HepG2 (cell line): ENCODE measurements at regions not wholly inside any gene's neighbourhood (a gene's known extent, or its start where the extent isn't known, plus 50 kb on each side); places are given as distances from the start of the nearest gene placed in this dataset.

Experiments used
- ATAC-seq: fragments of 200-7000 bp; cut with Tn5 transposase; 3 replicates; pipeline ENCODE4 v1.9.1; 2020; ENCODE audit warnings: mild to moderate bottlenecking, moderate library complexity
- BruUV-seq: library from RNA; stranded (reverse); fragments of 400-500 nt; replicated peaks from 2 replicates; lab custom pipeline; 2021; lab: Mats Ljungman, UMichigan
- CTCF ChIA-PET: fragments of 300-600 bp; formaldehyde crosslinking; extraction: SDS; loops from one replicate; lab custom pipeline; 2021; ENCODE audit warnings: low total read pairs, inconsistent platforms, low intra/inter-chr PET ratio; lab: Yijun Ruan, JAX
- POLR2A ChIA-PET: fragments of 350-600 bp; sonication (Branson Sonifier 250); formaldehyde crosslinking; loops from one replicate; lab custom pipeline; 2020; ENCODE audit warnings: antibody characterized with exemption, inconsistent platforms; lab: Yijun Ruan, JAX
- DNase-seq: peaks from one replicate; pipeline ENCODE4 v3.0.0-alpha.2; 2015; ENCODE audit warnings: low spot score
- FAIRE-seq: peaks from 3 replicates; lab custom pipeline; 2011; peaks lifted over from hg19 to GRCh38; lab: Jason Lieb, UNC
- H2AFZ ChIP-seq: one replicate; pipeline ENCODE4 v1.6.1; 2011; ENCODE audit warnings: low read length, inconsistent platforms
- H3K27ac ChIP-seq: fragments of 300-600 bp; 3 replicates; pipeline ENCODE4 v1.8.0; 2011; ENCODE audit warnings: mixed run types, mild to moderate bottlenecking, mixed read lengths, low read length, inconsistent platforms; ENCODE audit not compliant: insufficient read depth; ENCODE audit errors: extremely low read length
- H3K27me3 ChIP-seq, 2 experiments: fragments of 200-600 bp in 1 of 2; 2 replicates in 1 of 2; 3 replicates in 1 of 2; pipeline versions ENCODE4 v1.6.0 to v1.8.0; 2011; ENCODE audit warnings: low read length in 2 of 2, mild to moderate bottlenecking in 2 of 2, moderate library complexity in 2 of 2, inconsistent platforms in 1 of 2; ENCODE audit not compliant: insufficient read depth in 2 of 2, control insufficient read depth in 1 of 2
- H3K36me3 ChIP-seq, 2 experiments: fragments of 200-600 bp in 1 of 2; replicated peaks in 1 of 2; 2 replicates in 1 of 2; 3 replicates in 1 of 2; pipeline versions ENCODE4 v1.5.1 to v1.8.0; 2011; ENCODE audit warnings: low read length in 2 of 2, inconsistent platforms in 1 of 2; ENCODE audit not compliant: insufficient read depth in 2 of 2, control insufficient read depth in 1 of 2
- H3K4me1 ChIP-seq: 2 replicates; pipeline ENCODE4 v1.5.1; 2012; ENCODE audit warnings: low read length, inconsistent platforms; ENCODE audit not compliant: insufficient read depth
- H3K4me2 ChIP-seq: 2 replicates; pipeline ENCODE4 v1.6.0; 2011; ENCODE audit warnings: low read depth, low read length, inconsistent platforms
- H3K4me3 ChIP-seq, 3 experiments: fragments of 200-600 bp in 1 of 3; sonication (generic), shearing (Covaris generic) in 1 of 3; replicated peaks in 1 of 3; 2 replicates each; pipeline ENCODE4 v1.5.1; 2011 to 2016; ENCODE audit warnings: low read length in 3 of 3, inconsistent platforms in 2 of 3, low read depth in 2 of 3, mild to moderate bottlenecking in 2 of 3, control low read depth in 1 of 3, mixed read lengths in 1 of 3; ENCODE audit not compliant: insufficient read depth in 1 of 3
- H3K79me2 ChIP-seq: one replicate; pipeline ENCODE4 v1.6.1; 2011; ENCODE audit warnings: low read length, inconsistent platforms; ENCODE audit not compliant: insufficient read depth
- H3K9ac ChIP-seq: 2 replicates; pipeline ENCODE4 v1.6.0; 2011; ENCODE audit warnings: mild to moderate bottlenecking, low read depth, low read length, inconsistent platforms; ENCODE audit not compliant: insufficient read depth
- H3K9me3 ChIP-seq: 2 replicates; pipeline ENCODE4 v1.5.1; 2012; ENCODE audit warnings: mild to moderate bottlenecking, low read length
- H4K20me1 ChIP-seq: 2 replicates; pipeline ENCODE4 v1.6.0; 2011; ENCODE audit warnings: inconsistent platforms, mild to moderate bottlenecking, low read length, moderate library complexity; ENCODE audit not compliant: insufficient read depth
- JUND ChIP-seq: sonication (generic); formaldehyde crosslinking; IDR thresholded peaks from 2 replicates; pipeline ENCODE4 v1.8.0; 2022; ENCODE audit warnings: mild to moderate bottlenecking, missing genetic modification reagents
- SRY ChIP-seq: sonication (generic); formaldehyde crosslinking; IDR thresholded peaks from 2 replicates; pipeline ENCODE4 v1.8.0; 2022; ENCODE audit warnings: mild to moderate bottlenecking, missing genetic modification reagents
- ZNF7 ChIP-seq: IDR thresholded peaks from 2 replicates; pipeline ENCODE4 v1.6.1; 2016; ENCODE audit warnings: missing biosample characterization, missing genetic modification reagents
- WGBS: methylation state at CpG from one replicate; pipeline ENCODE4 v1.1.6; 2017; ENCODE audit warnings: low lambda C conversion rate; 5-methylcytosine and 5-hydroxymethylcytosine counted together
- in situ Hi-C: cut with HindIII; loops from 2 replicates; pipeline ENCODE4 v1.10.0; 2017; ENCODE audit warnings: low pct_unique_long_range_greater_than_20kb; ENCODE audit not compliant: extremely low pct_ligation_motif_present
- intact Hi-C: fragments of 100-400 bp; cut with micrococcal nuclease; formaldehyde crosslinking; loops from one replicate; pipeline ENCODE4 v1.10.0; 2022; ENCODE audit not compliant: unreplicated experiment
- TF ChIP-seq, protein P1 (sequence below): sonication (generic); formaldehyde crosslinking; IDR thresholded peaks from 2 replicates; pipeline ENCODE4 v1.4.0; 2020; ENCODE audit warnings: missing genetic modification reagents
- TF ChIP-seq, protein P2 (sequence below): sonication (generic); formaldehyde crosslinking; IDR thresholded peaks from 2 replicates; pipeline ENCODE4 v1.5.1; 2020; ENCODE audit warnings: mild to moderate bottlenecking, missing genetic modification reagents, moderate library complexity
- TF ChIP-seq, protein P3 (sequence below): IDR thresholded peaks from 2 replicates; pipeline ENCODE4 v1.6.1; 2018; ENCODE audit warnings: missing genetic modification reagents, mild to moderate bottlenecking, missing compliant biosample characterization
- TF ChIP-seq, protein P4 (sequence below): IDR thresholded peaks from 2 replicates; pipeline ENCODE4 v1.6.1; 2016; ENCODE audit warnings: mild to moderate bottlenecking, missing biosample characterization, missing genetic modification reagents

DNA sequence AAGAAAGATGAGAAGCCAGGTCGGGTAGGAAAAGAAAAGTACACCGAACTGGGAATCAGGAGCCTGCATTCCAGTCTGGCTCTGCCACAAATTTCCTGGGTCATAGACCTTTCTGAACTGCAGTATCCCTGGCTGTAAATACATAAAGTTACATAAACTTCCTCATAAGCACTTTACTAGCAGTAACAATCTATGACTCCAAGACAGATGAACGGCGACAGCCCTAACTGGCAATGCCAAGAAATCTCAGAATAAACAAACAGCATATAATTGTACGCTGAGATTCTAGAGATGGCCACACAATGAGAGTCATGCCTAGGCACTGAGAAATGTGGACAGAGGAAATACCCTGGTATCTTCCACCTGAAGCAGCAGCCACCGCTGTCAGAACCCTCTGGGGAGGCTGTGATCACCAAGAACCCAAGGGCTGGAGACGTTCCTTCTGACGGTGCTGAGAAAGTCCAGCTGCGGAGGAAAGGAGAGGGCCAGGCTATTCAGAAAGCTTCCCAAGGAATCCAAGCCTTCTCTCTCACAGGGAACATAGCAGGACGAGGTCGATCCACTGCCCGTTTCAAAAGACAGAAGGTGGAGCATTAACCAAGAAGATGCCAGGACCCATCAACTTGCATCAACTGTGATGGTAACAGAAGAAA is 89.3 kb upstream of the SLC66A3 start (continued):
- TF ChIP-seq, protein P1, sequence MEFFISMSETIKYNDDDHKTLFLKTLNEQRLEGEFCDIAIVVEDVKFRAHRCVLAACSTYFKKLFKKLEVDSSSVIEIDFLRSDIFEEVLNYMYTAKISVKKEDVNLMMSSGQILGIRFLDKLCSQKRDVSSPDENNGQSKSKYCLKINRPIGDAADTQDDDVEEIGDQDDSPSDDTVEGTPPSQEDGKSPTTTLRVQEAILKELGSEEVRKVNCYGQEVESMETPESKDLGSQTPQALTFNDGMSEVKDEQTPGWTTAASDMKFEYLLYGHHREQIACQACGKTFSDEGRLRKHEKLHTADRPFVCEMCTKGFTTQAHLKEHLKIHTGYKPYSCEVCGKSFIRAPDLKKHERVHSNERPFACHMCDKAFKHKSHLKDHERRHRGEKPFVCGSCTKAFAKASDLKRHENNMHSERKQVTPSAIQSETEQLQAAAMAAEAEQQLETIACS: no peak
- no peak for TF ChIP-seq JUND
- no peak for TF ChIP-seq ZNF7 (CRISPR knock-in tag)

DNA sequence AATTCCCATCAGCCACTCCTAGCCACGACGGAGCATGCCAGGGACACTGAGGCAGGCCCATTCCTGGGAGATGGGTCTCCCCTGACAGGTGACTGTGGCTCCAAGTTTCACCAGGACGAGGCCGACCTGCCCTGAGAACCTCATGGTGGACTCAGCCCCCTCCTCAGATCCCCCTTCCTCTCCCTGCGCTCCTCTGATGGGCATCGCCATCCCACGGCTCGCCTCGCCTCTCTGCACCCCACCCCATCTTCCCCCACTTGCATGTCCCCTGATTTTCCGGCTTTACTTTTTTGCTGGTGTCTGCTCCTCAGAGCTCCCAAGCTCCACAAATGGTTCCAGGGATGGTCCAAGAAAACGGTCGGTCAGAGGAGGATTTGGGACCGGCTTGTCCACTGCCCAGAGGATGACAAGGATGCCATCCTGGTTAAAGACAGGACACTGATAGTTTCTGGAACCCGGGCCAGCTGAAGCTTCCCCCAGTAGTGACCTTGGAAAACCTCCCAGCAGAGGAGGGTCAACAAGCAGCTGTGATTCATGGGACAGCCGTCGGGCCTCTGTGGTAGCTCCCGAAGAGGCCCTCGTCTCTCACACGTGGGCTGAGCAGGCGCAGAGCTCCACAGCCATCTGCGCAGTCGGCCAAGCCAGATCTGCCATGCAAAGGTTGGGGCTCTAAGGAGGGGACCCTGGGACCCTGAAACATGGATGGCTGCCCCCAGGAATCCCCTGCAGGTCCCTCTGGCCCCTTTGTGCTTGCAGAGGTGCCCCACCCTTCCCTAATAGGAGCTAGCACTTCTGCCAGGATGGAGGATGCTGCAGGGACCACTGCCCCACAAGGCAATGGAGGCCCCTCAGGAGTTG is 87.8 kb upstream of the SLC66A3 start:
- TF ChIP-seq SRY (CRISPR knock-in tag): no peak
- TF ChIP-seq, protein P2, sequence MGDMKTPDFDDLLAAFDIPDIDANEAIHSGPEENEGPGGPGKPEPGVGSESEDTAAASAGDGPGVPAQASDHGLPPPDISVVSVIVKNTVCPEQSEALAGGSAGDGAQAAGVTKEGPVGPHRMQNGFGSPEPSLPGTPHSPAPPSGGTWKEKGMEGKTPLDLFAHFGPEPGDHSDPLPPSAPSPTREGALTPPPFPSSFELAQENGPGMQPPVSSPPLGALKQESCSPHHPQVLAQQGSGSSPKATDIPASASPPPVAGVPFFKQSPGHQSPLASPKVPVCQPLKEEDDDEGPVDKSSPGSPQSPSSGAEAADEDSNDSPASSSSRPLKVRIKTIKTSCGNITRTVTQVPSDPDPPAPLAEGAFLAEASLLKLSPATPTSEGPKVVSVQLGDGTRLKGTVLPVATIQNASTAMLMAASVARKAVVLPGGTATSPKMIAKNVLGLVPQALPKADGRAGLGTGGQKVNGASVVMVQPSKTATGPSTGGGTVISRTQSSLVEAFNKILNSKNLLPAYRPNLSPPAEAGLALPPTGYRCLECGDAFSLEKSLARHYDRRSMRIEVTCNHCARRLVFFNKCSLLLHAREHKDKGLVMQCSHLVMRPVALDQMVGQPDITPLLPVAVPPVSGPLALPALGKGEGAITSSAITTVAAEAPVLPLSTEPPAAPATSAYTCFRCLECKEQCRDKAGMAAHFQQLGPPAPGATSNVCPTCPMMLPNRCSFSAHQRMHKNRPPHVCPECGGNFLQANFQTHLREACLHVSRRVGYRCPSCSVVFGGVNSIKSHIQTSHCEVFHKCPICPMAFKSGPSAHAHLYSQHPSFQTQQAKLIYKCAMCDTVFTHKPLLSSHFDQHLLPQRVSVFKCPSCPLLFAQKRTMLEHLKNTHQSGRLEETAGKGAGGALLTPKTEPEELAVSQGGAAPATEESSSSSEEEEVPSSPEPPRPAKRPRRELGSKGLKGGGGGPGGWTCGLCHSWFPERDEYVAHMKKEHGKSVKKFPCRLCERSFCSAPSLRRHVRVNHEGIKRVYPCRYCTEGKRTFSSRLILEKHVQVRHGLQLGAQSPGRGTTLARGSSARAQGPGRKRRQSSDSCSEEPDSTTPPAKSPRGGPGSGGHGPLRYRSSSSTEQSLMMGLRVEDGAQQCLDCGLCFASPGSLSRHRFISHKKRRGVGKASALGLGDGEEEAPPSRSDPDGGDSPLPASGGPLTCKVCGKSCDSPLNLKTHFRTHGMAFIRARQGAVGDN (CRISPR knock-in tag): 0 out of 2 replicates have a peak, but pooled peaks have one; percentile 9
- TF ChIP-seq, protein P3, sequence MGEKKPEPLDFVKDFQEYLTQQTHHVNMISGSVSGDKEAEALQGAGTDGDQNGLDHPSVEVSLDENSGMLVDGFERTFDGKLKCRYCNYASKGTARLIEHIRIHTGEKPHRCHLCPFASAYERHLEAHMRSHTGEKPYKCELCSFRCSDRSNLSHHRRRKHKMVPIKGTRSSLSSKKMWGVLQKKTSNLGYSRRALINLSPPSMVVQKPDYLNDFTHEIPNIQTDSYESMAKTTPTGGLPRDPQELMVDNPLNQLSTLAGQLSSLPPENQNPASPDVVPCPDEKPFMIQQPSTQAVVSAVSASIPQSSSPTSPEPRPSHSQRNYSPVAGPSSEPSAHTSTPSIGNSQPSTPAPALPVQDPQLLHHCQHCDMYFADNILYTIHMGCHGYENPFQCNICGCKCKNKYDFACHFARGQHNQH (CRISPR knock-in tag): no peak
- TF ChIP-seq, protein P4, sequence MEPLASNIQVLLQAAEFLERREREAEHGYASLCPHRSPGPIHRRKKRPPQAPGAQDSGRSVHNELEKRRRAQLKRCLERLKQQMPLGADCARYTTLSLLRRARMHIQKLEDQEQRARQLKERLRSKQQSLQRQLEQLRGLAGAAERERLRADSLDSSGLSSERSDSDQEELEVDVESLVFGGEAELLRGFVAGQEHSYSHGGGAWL (CRISPR knock-in tag): no peak
- TF ChIP-seq, all 625 proteins: peak for 1
- DNase-seq (no peak), ATAC-seq (peak; percentile 24; the same call in 2 of the 3 replicates), FAIRE-seq (no peak)
- 34% methylated on average over 22 of the region's 22 CpGs for WGBS
- Histone ChIP-seq H3K9ac (no peak overlapping the region), H3K9me3 (no peaks in the 10 kb centered on the region), H3K36me3 (no peaks in the 10 kb centered on the region), H3K79me2 (no peaks in the 10 kb centered on the region), H3K27ac (no peak overlapping the region), H3K4me3 (no peak overlapping the region), H4K20me1 (peaks cover 2% of the 10 kb centered on the region; the same call in 1 of the 2 replicates), H2AFZ (no peak overlapping the region), H3K27me3 (peaks cover 11 to 55% of the 10 kb centered on the region in 2 experiments; a peak in 4 of 5 replicates), H3K4me2 (no peak overlapping the region), H3K4me1 (no peaks in the 10 kb centered on the region)
- intact Hi-C loops: no loop called here
- ChIA-PET CTCF (no interaction called here), POLR2A (no interaction called here)
- BruUV-seq: no TSS peak
- in situ Hi-C loops: no loop called here
